HEK293 (cell line): ENCODE measurements at regions not wholly inside any gene's neighbourhood (a gene's known extent, or its start where the extent isn't known, plus 50 kb on each side); places are given as distances from the start of the nearest gene placed in this dataset.

ENCODE experiments used
- CTCF ChIA-PET: fragments of 350-600 bp; formaldehyde crosslinking; extraction: SDS; loops from one replicate; lab custom pipeline; 2021; ENCODE audit warnings: antibody characterized with exemption; lab: Yijun Ruan, JAX
- POLR2A ChIA-PET: fragments of 300-600 bp; formaldehyde crosslinking; extraction: SDS; loops from one replicate; lab custom pipeline; 2020; ENCODE audit warnings: antibody characterized with exemption, inconsistent platforms; lab: Yijun Ruan, JAX
- H3K27ac ChIP-seq: fragments of 200-500 bp; sonication (Bioruptor generic); 2 replicates; pipeline ENCODE4 v1.5.1; 2014; ENCODE audit warnings: low read depth, low read length, control low read depth, inconsistent platforms; ENCODE audit errors: extremely low read depth
- H3K36me3 ChIP-seq, 2 experiments: fragments of 200-500 bp in 1 of 2; sonication (Bioruptor generic) in 1 of 2; 1 replicate in 1 of 2; 2 replicates in 1 of 2; pipeline ENCODE4 v1.5.1; 2014 to 2017; ENCODE audit warnings: inconsistent platforms in 2 of 2, low read length in 2 of 2; ENCODE audit not compliant: control insufficient read depth in 2 of 2, insufficient read depth in 1 of 2
- H3K4me1 ChIP-seq: fragments of 200-500 bp; sonication (Bioruptor generic); 2 replicates; pipeline ENCODE4 v1.5.1; 2014; ENCODE audit warnings: mild to moderate bottlenecking, low read length, inconsistent platforms; ENCODE audit not compliant: control insufficient read depth, insufficient read depth
- H3K4me3 ChIP-seq: 2 replicates; pipeline ENCODE4 v1.5.1; 2011; ENCODE audit warnings: low read depth, mild to moderate bottlenecking, control low read depth, low read length, moderate library complexity
- H3K9me3 ChIP-seq: fragments of 200-500 bp; sonication (Bioruptor generic); 2 replicates; pipeline ENCODE4 v1.5.1; 2014; ENCODE audit warnings: low read depth, low read length, inconsistent platforms; ENCODE audit not compliant: control insufficient read depth, insufficient read depth
- BCL11A ChIP-seq: fragments of 450-650 bp; formaldehyde crosslinking; IDR thresholded peaks from 2 replicates; pipeline ENCODE4 v1.5.1; 2016; ENCODE audit warnings: low read depth, missing biosample characterization, missing genetic modification characterization
- HOXC10 ChIP-seq: sonication (generic); formaldehyde crosslinking; IDR thresholded peaks from 2 replicates; pipeline ENCODE4 v1.8.1; 2023; ENCODE audit warnings: mild to moderate bottlenecking, missing genetic modification reagents
- SCRT1 ChIP-seq: fragments of 450-650 bp; formaldehyde crosslinking; IDR thresholded peaks from 2 replicates; pipeline ENCODE4 v1.5.1; 2016; ENCODE audit warnings: missing biosample characterization, missing genetic modification characterization, borderline replicate concordance
- YY1 ChIP-seq: fragments of 450-650 bp; formaldehyde crosslinking; IDR thresholded peaks from 2 replicates; pipeline ENCODE4 v1.5.1; 2018; ENCODE audit warnings: missing biosample characterization, missing genetic modification characterization
- ZBTB21 ChIP-seq: fragments of 450-650 bp; formaldehyde crosslinking; IDR thresholded peaks from 2 replicates; pipeline ENCODE4 v1.5.1; 2017; ENCODE audit warnings: missing biosample characterization, missing genetic modification characterization
- ZFP3 ChIP-seq: fragments of 450-650 bp; formaldehyde crosslinking; IDR thresholded peaks from 2 replicates; pipeline ENCODE4 v1.5.1; 2016; ENCODE audit warnings: low read depth, missing biosample characterization, missing genetic modification characterization
- ZNF121 ChIP-seq: fragments of 450-650 bp; formaldehyde crosslinking; IDR thresholded peaks from 2 replicates; pipeline ENCODE4 v1.5.1; 2016; ENCODE audit warnings: missing biosample characterization, missing genetic modification characterization
- ZNF138 ChIP-seq: fragments of 450-650 bp; formaldehyde crosslinking; IDR thresholded peaks from 2 replicates; pipeline ENCODE4 v1.5.1; 2016; ENCODE audit warnings: missing biosample characterization, missing genetic modification characterization, borderline replicate concordance
- ZNF16 ChIP-seq: fragments of 450-650 bp; formaldehyde crosslinking; IDR thresholded peaks from 2 replicates; pipeline ENCODE4 v1.5.1; 2016; ENCODE audit warnings: low read depth, missing biosample characterization, missing genetic modification characterization
- ZNF19 ChIP-seq: fragments of 450-650 bp; formaldehyde crosslinking; IDR thresholded peaks from 2 replicates; pipeline ENCODE4; 2016; ENCODE audit warnings: missing biosample characterization, missing genetic modification characterization, low read depth
- ZNF211 ChIP-seq: fragments of 450-650 bp; formaldehyde crosslinking; IDR thresholded peaks from 2 replicates; pipeline ENCODE4 v1.5.1; 2016; ENCODE audit warnings: low read depth, missing biosample characterization, missing genetic modification characterization
- ZNF23 ChIP-seq: fragments of 450-650 bp; formaldehyde crosslinking; IDR thresholded peaks from 2 replicates; pipeline ENCODE4 v1.5.1; 2016; ENCODE audit warnings: missing biosample characterization, missing genetic modification characterization, borderline replicate concordance
- ZNF433 ChIP-seq: fragments of 450-650 bp; formaldehyde crosslinking; IDR thresholded peaks from 2 replicates; pipeline ENCODE4 v1.5.1; 2016; ENCODE audit warnings: missing biosample characterization, missing genetic modification characterization, low read depth
- ZNF48 ChIP-seq: fragments of 450-650 bp; formaldehyde crosslinking; IDR thresholded peaks from 2 replicates; pipeline ENCODE4 v1.5.1; 2016; ENCODE audit warnings: missing biosample characterization, missing genetic modification characterization
- ZNF558 ChIP-seq: fragments of 450-650 bp; formaldehyde crosslinking; IDR thresholded peaks from 2 replicates; pipeline ENCODE4 v1.5.1; 2016; ENCODE audit warnings: missing biosample characterization, missing genetic modification characterization
- ZNF658 ChIP-seq: fragments of 450-650 bp; formaldehyde crosslinking; IDR thresholded peaks from 2 replicates; pipeline ENCODE4; 2016; ENCODE audit warnings: missing biosample characterization, missing genetic modification characterization
- ZNF768 ChIP-seq: fragments of 450-650 bp; formaldehyde crosslinking; IDR thresholded peaks from 2 replicates; pipeline ENCODE4 v1.5.1; 2018; ENCODE audit warnings: missing biosample characterization, mild to moderate bottlenecking, missing genetic modification characterization
- ZNF785 ChIP-seq: fragments of 450-650 bp; formaldehyde crosslinking; IDR thresholded peaks from 2 replicates; pipeline ENCODE4 v1.5.1; 2016; ENCODE audit warnings: missing biosample characterization, missing genetic modification characterization
- ZNF791 ChIP-seq: fragments of 450-650 bp; formaldehyde crosslinking; IDR thresholded peaks from 2 replicates; pipeline ENCODE4 v1.5.1; 2016; ENCODE audit warnings: missing biosample characterization, missing genetic modification characterization
- ZSCAN30 ChIP-seq: fragments of 450-650 bp; IDR thresholded peaks from 2 replicates; pipeline ENCODE4 v1.5.1; 2018; ENCODE audit warnings: missing biosample characterization, mild to moderate bottlenecking, missing genetic modification characterization, moderate library complexity
- TF ChIP-seq, protein P1 (sequence below): fragments of 450-650 bp; formaldehyde crosslinking; IDR thresholded peaks from 2 replicates; pipeline ENCODE4 v1.5.1; 2016; ENCODE audit warnings: missing biosample characterization, missing genetic modification characterization, borderline replicate concordance
- TF ChIP-seq, protein P2 (sequence below): fragments of 450-650 bp; formaldehyde crosslinking; IDR thresholded peaks from 2 replicates; pipeline ENCODE4 v1.5.1; 2017; ENCODE audit warnings: missing biosample characterization, missing genetic modification characterization
- TF ChIP-seq, protein P3 (sequence below): fragments of 450-650 bp; formaldehyde crosslinking; IDR thresholded peaks from 2 replicates; pipeline ENCODE4 v1.5.1; 2016; ENCODE audit warnings: missing biosample characterization, missing genetic modification characterization
- TF ChIP-seq, protein P4 (sequence below): fragments of 450-650 bp; formaldehyde crosslinking; IDR thresholded peaks from 2 replicates; pipeline ENCODE4 v1.5.1; 2016; ENCODE audit warnings: missing biosample characterization, missing genetic modification characterization
- TF ChIP-seq, protein P5 (sequence below): fragments of 450-650 bp; formaldehyde crosslinking; IDR thresholded peaks from 2 replicates; pipeline ENCODE4 v1.5.1; 2016; ENCODE audit warnings: missing biosample characterization, missing genetic modification characterization

DNA sequence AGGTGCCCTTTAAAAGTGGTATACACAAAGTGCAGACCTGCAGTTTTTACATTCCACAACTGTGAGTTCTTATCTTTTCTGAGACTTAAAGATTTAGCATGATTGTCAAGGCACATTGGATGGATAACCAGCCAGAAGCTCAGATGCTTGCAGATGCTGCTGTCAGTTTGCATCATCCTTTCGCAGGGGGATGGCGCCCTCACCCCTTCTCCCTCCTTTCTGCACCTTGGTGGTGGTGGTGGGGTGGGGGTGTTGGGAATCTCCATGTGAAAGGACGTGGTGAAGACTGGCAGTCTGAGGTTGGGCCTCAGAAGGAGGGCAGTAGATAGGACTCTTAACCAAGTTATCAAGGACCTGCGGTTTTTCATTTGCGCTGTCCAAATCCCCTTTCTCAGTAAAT is 309.6 kb upstream of the SEMA6D start:
- Histone ChIP-seq H3K4me3 (no peak overlapping the region), H3K36me3 (no peaks in the 10 kb centered on the region), H3K9me3 (no peaks in the 10 kb centered on the region), H3K27ac (no peak overlapping the region), H3K4me1 (no peaks in the 10 kb centered on the region)
- no peak for TF ChIP-seq ZNF791
- no peak for TF ChIP-seq ZNF121 (tag by site-specific recombination)
- TF ChIP-seq ZNF23 (tag by site-specific recombination): no peak
- TF ChIP-seq BCL11A (tag by site-specific recombination): no peak
- no peak for TF ChIP-seq ZNF19
- no peak for TF ChIP-seq SCRT1 (tag by site-specific recombination)
- no peak for TF ChIP-seq ZSCAN30 (tag by site-specific recombination)
- TF ChIP-seq, protein P1, sequence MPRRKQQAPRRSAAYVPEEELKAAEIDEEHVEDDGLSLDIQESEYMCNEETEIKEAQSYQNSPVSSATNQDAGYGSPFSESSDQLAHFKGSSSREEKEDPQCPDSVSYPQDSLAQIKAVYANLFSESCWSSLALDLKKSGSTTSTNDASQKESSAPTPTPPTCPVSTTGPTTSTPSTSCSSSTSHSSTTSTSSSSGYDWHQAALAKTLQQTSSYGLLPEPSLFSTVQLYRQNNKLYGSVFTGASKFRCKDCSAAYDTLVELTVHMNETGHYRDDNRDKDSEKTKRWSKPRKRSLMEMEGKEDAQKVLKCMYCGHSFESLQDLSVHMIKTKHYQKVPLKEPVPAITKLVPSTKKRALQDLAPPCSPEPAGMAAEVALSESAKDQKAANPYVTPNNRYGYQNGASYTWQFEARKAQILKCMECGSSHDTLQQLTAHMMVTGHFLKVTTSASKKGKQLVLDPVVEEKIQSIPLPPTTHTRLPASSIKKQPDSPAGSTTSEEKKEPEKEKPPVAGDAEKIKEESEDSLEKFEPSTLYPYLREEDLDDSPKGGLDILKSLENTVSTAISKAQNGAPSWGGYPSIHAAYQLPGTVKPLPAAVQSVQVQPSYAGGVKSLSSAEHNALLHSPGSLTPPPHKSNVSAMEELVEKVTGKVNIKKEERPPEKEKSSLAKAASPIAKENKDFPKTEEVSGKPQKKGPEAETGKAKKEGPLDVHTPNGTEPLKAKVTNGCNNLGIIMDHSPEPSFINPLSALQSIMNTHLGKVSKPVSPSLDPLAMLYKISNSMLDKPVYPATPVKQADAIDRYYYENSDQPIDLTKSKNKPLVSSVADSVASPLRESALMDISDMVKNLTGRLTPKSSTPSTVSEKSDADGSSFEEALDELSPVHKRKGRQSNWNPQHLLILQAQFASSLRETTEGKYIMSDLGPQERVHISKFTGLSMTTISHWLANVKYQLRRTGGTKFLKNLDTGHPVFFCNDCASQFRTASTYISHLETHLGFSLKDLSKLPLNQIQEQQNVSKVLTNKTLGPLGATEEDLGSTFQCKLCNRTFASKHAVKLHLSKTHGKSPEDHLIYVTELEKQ: no peak
- TF ChIP-seq ZNF768 (tag by site-specific recombination): no peak
- TF ChIP-seq, protein P2, sequence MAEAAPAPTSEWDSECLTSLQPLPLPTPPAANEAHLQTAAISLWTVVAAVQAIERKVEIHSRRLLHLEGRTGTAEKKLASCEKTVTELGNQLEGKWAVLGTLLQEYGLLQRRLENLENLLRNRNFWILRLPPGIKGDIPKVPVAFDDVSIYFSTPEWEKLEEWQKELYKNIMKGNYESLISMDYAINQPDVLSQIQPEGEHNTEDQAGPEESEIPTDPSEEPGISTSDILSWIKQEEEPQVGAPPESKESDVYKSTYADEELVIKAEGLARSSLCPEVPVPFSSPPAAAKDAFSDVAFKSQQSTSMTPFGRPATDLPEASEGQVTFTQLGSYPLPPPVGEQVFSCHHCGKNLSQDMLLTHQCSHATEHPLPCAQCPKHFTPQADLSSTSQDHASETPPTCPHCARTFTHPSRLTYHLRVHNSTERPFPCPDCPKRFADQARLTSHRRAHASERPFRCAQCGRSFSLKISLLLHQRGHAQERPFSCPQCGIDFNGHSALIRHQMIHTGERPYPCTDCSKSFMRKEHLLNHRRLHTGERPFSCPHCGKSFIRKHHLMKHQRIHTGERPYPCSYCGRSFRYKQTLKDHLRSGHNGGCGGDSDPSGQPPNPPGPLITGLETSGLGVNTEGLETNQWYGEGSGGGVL (tag by site-specific recombination): no peak
- no peak for TF ChIP-seq ZNF785
- TF ChIP-seq ZFP3 (tag by site-specific recombination): no peak
- no peak for TF ChIP-seq ZNF16 (tag by site-specific recombination)
- TF ChIP-seq ZNF658 (tag by site-specific recombination): no peak
- no peak for TF ChIP-seq ZNF138 (tag by site-specific recombination)
- POLR2A ChIA-PET: interaction anchor here (0.7 kb wide), 1 partner anchor 19 kb away, joined by 6 read pairs; no protein-coding TSS in a partner anchor
- CTCF ChIA-PET: no interaction called here

DNA sequence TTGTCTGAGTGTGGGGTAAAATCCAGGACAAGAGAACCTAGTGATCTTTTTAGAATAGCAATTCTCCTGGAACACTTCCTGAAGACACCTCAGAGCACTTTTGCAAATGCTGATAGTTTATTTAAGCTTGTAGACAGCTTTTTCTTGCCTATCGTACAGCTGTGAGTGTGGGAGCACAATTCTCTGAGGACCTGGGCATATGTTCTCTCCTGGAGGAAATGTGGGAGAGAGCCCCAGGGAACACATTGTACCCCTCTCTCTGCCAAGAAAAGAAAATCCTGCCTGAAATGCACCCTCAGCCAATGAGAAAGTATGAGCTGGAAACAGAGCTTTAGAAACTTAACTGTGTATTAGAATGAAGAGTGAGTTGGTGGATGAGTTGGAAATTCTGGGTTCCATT is 308.3 kb upstream of the SEMA6D start:
- Histone ChIP-seq H3K9me3 (no peaks in the 10 kb centered on the region), H3K27ac (no peak overlapping the region), H3K4me1 (no peaks in the 10 kb centered on the region), H3K4me3 (no peak overlapping the region), H3K36me3 (no peaks in the 10 kb centered on the region)
- ChIA-PET CTCF (no interaction called here), POLR2A (no interaction called here)
- TF ChIP-seq ZNF433: no peak
- no peak for TF ChIP-seq ZBTB21 (tag by site-specific recombination)
- TF ChIP-seq ZNF558 (tag by site-specific recombination): no peak
- TF ChIP-seq YY1 (tag by site-specific recombination): no peak
- TF ChIP-seq ZNF211 (tag by site-specific recombination): no peak
- no peak for TF ChIP-seq HOXC10 (CRISPR knock-in tag)
- TF ChIP-seq, protein P3, sequence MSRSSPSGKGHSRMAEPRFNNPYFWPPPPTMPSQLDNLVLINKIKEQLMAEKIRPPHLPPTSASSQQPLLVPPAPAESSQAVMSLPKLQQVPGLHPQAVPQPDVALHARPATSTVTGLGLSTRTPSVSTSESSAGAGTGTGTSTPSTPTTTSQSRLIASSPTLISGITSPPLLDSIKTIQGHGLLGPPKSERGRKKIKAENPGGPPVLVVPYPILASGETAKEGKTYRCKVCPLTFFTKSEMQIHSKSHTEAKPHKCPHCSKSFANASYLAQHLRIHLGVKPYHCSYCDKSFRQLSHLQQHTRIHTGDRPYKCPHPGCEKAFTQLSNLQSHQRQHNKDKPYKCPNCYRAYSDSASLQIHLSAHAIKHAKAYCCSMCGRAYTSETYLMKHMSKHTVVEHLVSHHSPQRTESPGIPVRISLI (tag by site-specific recombination): no peak
- TF ChIP-seq, protein P4, sequence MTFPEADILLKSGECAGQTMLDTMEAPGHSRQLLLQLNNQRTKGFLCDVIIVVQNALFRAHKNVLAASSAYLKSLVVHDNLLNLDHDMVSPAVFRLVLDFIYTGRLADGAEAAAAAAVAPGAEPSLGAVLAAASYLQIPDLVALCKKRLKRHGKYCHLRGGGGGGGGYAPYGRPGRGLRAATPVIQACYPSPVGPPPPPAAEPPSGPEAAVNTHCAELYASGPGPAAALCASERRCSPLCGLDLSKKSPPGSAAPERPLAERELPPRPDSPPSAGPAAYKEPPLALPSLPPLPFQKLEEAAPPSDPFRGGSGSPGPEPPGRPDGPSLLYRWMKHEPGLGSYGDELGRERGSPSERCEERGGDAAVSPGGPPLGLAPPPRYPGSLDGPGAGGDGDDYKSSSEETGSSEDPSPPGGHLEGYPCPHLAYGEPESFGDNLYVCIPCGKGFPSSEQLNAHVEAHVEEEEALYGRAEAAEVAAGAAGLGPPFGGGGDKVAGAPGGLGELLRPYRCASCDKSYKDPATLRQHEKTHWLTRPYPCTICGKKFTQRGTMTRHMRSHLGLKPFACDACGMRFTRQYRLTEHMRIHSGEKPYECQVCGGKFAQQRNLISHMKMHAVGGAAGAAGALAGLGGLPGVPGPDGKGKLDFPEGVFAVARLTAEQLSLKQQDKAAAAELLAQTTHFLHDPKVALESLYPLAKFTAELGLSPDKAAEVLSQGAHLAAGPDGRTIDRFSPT (tag by site-specific recombination): no peak
- TF ChIP-seq, protein P5, sequence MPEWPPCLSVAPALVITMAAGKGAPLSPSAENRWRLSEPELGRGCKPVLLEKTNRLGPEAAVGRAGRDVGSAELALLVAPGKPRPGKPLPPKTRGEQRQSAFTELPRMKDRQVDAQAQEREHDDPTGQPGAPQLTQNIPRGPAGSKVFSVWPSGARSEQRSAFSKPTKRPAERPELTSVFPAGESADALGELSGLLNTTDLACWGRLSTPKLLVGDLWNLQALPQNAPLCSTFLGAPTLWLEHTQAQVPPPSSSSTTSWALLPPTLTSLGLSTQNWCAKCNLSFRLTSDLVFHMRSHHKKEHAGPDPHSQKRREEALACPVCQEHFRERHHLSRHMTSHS (tag by site-specific recombination): no peak
- no peak for TF ChIP-seq ZNF48 (tag by site-specific recombination)
